ENCODE measurements at regions not wholly inside any gene's neighbourhood (a gene's known extent, or its start where the extent isn't known, plus 50 kb on each side); places are given as distances from the start of the nearest gene placed in this dataset.
A peak's percentile ranks its signal among the peaks of the same experiment; 100 is the strongest.

DNA sequence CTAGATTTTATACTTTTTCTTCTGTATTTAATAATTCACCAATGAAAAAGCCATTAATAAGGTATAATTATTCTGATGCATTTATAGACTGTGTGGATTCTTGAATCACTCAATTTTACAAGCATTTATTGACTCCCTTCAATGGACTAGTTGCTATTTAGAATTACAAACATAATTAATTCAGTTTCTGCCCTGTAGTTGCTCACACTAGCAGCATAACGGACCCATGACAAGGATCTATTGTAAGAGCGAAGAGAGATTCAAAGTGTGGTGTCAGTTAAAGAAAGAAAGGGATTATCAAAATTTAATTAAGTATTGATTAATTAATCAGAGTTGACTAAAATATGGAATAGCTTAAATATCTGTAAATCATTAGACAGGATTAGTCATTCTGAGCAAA is 602.6 kb upstream of the PTCHD4 start:
- DNase-seq (no peak), ATAC-seq (replicated peaks in 1 of 4) (no peak)
- Mint-ChIP-seq H3K36me3 (no peaks in the 10 kb centered on the region), H3K9me3 (peaks cover 0 to 4% (median 0%) of the 10 kb centered on the region in 3 donors), H3K4me3 (no peak overlapping the region), H3K27ac (no peak overlapping the region), H3K27me3 (no peaks in the 10 kb centered on the region), H3K4me1 (no peaks in the 10 kb centered on the region)
- H3K4me3 ChIP-seq (ENCODE audit: control insufficient read depth in 1 of 2, extremely low read depth in 1 of 2, low read length in 1 of 2): no peak overlapping the region
- WGBS (ENCODE audit: insufficient coverage): no CpG with 5 or more reads among the region's 2 CpGs
- no peaks in the 10 kb centered on the region for H3K9me3 ChIP-seq
- CTCF ChIA-PET: no interaction called here
- no peak overlapping the region for H3K27ac ChIP-seq (ENCODE audit: low read length)
- no peaks in the 10 kb centered on the region for H3K36me3 ChIP-seq (ENCODE audit: control insufficient read depth in 2 of 2, extremely low read depth in 1 of 2, insufficient read depth in 1 of 2, low read length in 1 of 2)
- no peaks in the 10 kb centered on the region for H3K4me1 ChIP-seq (ENCODE audit: control insufficient read depth in 1 of 2, extremely low read depth in 1 of 2, insufficient read depth in 2 of 2, low read length in 2 of 2)
- H3K27me3 ChIP-seq (replicated peaks in 1 of 2; ENCODE audit: control insufficient read depth in 2 of 2, extremely low read depth in 1 of 2, insufficient read depth in 2 of 2, low read length in 1 of 2): no peaks in the 10 kb centered on the region
- POLR2A ChIA-PET: no interaction called here

DNA sequence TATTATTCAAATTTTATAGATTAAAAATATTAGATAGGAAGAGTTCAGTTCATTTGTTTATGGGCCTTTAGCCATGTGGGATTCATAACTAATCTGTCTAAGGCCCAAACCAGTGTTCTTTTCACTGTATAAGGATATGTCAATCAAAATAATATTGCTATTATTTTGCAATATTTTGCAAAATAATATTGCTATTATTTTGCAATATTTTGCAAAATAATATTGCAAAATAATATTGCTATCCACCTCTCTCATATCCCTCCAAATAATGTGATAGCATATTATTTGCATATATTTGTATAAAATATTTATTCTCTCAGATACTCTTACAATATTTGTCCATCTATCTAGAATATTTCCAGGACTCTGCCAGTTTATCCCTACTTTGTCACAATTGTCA is 595.3 kb upstream of the PTCHD4 start:
- H3K4me3 Mint-ChIP-seq: no peak overlapping the region
- H3K27ac Mint-ChIP-seq: no peak overlapping the region
- no peaks in the 10 kb centered on the region for H3K4me1 Mint-ChIP-seq
- POLR2A ChIA-PET: no interaction called here
- no peaks in the 10 kb centered on the region for H3K36me3 Mint-ChIP-seq
- H3K27me3 Mint-ChIP-seq: no peaks in the 10 kb centered on the region
- Histone ChIP-seq H3K27me3 (replicated peaks in 1 of 2; ENCODE audit: control insufficient read depth in 2 of 2, extremely low read depth in 1 of 2, insufficient read depth in 2 of 2, low read length in 1 of 2) (no peaks in the 10 kb centered on the region), H3K36me3 (ENCODE audit: control insufficient read depth in 2 of 2, extremely low read depth in 1 of 2, insufficient read depth in 1 of 2, low read length in 1 of 2) (no peaks in the 10 kb centered on the region), H3K4me1 (ENCODE audit: control insufficient read depth in 1 of 2, extremely low read depth in 1 of 2, insufficient read depth in 2 of 2, low read length in 2 of 2) (no peaks in the 10 kb centered on the region), H3K4me3 (ENCODE audit: control insufficient read depth in 1 of 2, extremely low read depth in 1 of 2, low read length in 1 of 2) (no peak overlapping the region), H3K27ac (ENCODE audit: low read length) (no peak overlapping the region), H3K9me3 (no peaks in the 10 kb centered on the region)
- CTCF ChIA-PET: no interaction called here
- ATAC-seq (replicated peaks in 1 of 4) (no peak), DNase-seq (no peak)
- H3K9me3 Mint-ChIP-seq: peaks cover 4 to 14% (median 7%) of the 10 kb centered on the region in 3 donors

DNA sequence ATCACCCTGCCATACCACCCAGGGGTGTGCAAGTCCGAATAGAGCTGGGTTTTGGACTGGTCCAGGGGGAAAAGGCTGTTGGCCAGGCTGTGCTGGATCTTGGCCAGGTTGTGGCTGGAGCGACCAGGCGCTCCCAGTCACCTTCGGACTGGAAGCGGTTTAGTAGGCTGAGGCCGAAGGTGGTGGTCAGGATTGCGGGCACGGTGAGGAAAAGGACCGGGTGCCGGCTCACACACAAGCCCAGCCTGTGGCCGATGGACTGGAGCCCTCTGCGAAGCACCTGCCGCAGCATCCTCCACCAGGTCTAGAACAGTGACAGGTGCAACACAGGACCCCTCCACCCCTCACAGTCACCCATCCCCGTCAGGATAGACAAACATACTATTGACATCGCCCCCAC is 590.6 kb upstream of the PTCHD4 start:
- Histone ChIP-seq H3K9me3 (no peaks in the 10 kb centered on the region), H3K36me3 (ENCODE audit: control insufficient read depth in 2 of 2, extremely low read depth in 1 of 2, insufficient read depth in 1 of 2, low read length in 1 of 2) (no peaks in the 10 kb centered on the region), H3K4me3 (ENCODE audit: control insufficient read depth in 1 of 2, extremely low read depth in 1 of 2, low read length in 1 of 2) (peak overlapping the region in 1 of 2 donors; percentile 6), H3K27me3 (replicated peaks in 1 of 2; ENCODE audit: control insufficient read depth in 2 of 2, extremely low read depth in 1 of 2, insufficient read depth in 2 of 2, low read length in 1 of 2) (no peaks in the 10 kb centered on the region), H3K27ac (ENCODE audit: low read length) (no peak overlapping the region), H3K4me1 (ENCODE audit: control insufficient read depth in 1 of 2, extremely low read depth in 1 of 2, insufficient read depth in 2 of 2, low read length in 2 of 2) (no peaks in the 10 kb centered on the region)
- Mint-ChIP-seq H3K9me3 (peaks cover 11 to 29% (median 18%) of the 10 kb centered on the region in 3 donors), H3K36me3 (no peaks in the 10 kb centered on the region), H3K4me3 (no peak overlapping the region), H3K27me3 (no peaks in the 10 kb centered on the region), H3K27ac (no peak overlapping the region), H3K4me1 (no peaks in the 10 kb centered on the region)
- POLR2A ChIA-PET: no interaction called here
- 83% methylated on average over 14 of the region's 15 CpGs for WGBS (ENCODE audit: insufficient coverage)
- ATAC-seq (replicated peaks in 1 of 4) (no peak), DNase-seq (no peak)
- CTCF ChIA-PET: no interaction called here

DNA sequence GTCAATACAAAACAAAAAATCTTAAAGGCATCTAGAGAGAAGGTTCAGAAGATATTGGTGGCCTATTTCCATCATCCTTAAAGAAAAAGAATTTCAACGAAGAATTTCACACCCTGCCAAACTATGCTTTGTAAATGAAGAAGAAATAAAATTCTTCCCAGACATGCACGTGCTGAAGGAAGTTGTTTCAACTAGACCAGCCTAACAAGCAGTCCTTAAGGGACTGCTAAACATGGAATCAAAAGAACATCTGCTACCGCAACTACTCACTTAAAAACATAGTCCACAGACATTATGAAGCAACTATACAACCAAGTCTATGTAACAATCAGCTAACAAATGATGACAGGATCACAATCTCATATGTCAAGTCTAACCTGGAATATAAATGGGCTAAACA is 584.9 kb upstream of the PTCHD4 start:
- H3K4me3 ChIP-seq (ENCODE audit: control insufficient read depth in 1 of 2, extremely low read depth in 1 of 2, low read length in 1 of 2): no peak overlapping the region
- peaks cover 24 to 44% (median 35%) of the 10 kb centered on the region in 3 donors for H3K9me3 Mint-ChIP-seq
- no peaks in the 10 kb centered on the region for H3K27me3 Mint-ChIP-seq
- DNase-seq: no peak
- H3K36me3 Mint-ChIP-seq: no peaks in the 10 kb centered on the region
- CTCF ChIA-PET: no interaction called here
- ATAC-seq (replicated peaks in 1 of 4): no peak
- no peaks in the 10 kb centered on the region for H3K27me3 ChIP-seq (replicated peaks in 1 of 2; ENCODE audit: control insufficient read depth in 2 of 2, extremely low read depth in 1 of 2, insufficient read depth in 2 of 2, low read length in 1 of 2)
- no peaks in the 10 kb centered on the region for H3K4me1 ChIP-seq (ENCODE audit: control insufficient read depth in 1 of 2, extremely low read depth in 1 of 2, insufficient read depth in 2 of 2, low read length in 2 of 2)
- H3K4me3 Mint-ChIP-seq: no peak overlapping the region
- H3K9me3 ChIP-seq: no peaks in the 10 kb centered on the region
- no peaks in the 10 kb centered on the region for H3K36me3 ChIP-seq (ENCODE audit: control insufficient read depth in 2 of 2, extremely low read depth in 1 of 2, insufficient read depth in 1 of 2, low read length in 1 of 2)
- POLR2A ChIA-PET: no interaction called here
- no peak overlapping the region for H3K27ac ChIP-seq (ENCODE audit: low read length)
- H3K27ac Mint-ChIP-seq: no peak overlapping the region
- H3K4me1 Mint-ChIP-seq: no peaks in the 10 kb centered on the region
- 80% methylated on average over 1 of the region's 3 CpGs for WGBS (ENCODE audit: insufficient coverage)

DNA sequence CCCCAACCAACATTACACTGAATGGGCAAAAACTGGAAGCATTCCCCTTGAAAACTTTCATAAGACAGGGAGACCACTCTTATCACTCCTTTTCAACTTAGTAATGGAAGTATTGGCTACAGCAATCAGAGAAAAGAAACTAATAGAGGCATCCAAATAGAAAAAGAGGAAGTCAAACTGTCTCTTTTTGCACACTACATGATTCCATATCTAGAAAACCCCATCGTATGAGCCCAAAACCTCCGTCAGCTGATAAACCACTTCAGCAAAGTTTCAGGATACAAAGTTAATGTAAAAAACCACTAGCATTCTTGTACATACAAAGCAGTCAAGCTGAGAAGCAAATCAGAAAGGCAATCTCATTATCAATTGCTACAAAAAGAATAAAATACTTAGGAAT is 580.4 kb upstream of the PTCHD4 start:
- no peak overlapping the region for H3K4me3 Mint-ChIP-seq
- no peaks in the 10 kb centered on the region for H3K36me3 Mint-ChIP-seq
- H3K9me3 ChIP-seq: no peaks in the 10 kb centered on the region
- no peak overlapping the region for H3K4me3 ChIP-seq (ENCODE audit: control insufficient read depth in 1 of 2, extremely low read depth in 1 of 2, low read length in 1 of 2)
- H3K4me1 ChIP-seq (ENCODE audit: control insufficient read depth in 1 of 2, extremely low read depth in 1 of 2, insufficient read depth in 2 of 2, low read length in 2 of 2): no peaks in the 10 kb centered on the region
- no peaks in the 10 kb centered on the region for H3K27me3 Mint-ChIP-seq
- no peaks in the 10 kb centered on the region for H3K4me1 Mint-ChIP-seq
- no peak overlapping the region for H3K27ac Mint-ChIP-seq
- WGBS (ENCODE audit: insufficient coverage): no CpG with 5 or more reads among the region's 2 CpGs
- H3K9me3 Mint-ChIP-seq: peaks cover 24 to 57% (median 47%) of the 10 kb centered on the region in 3 donors
- ATAC-seq (replicated peaks in 1 of 4) (no peak), DNase-seq (no peak)
- POLR2A ChIA-PET: interaction anchor here in 1 of 2 donors (0.6 kb wide), 1 partner anchor 34 kb away, joined by 6 read pairs; no protein-coding TSS in a partner anchor
- H3K27ac ChIP-seq (ENCODE audit: low read length): no peak overlapping the region
- H3K36me3 ChIP-seq (ENCODE audit: control insufficient read depth in 2 of 2, extremely low read depth in 1 of 2, insufficient read depth in 1 of 2, low read length in 1 of 2): no peaks in the 10 kb centered on the region
- CTCF ChIA-PET: no interaction called here
- H3K27me3 ChIP-seq (replicated peaks in 1 of 2; ENCODE audit: control insufficient read depth in 2 of 2, extremely low read depth in 1 of 2, insufficient read depth in 2 of 2, low read length in 1 of 2): no peaks in the 10 kb centered on the region

DNA sequence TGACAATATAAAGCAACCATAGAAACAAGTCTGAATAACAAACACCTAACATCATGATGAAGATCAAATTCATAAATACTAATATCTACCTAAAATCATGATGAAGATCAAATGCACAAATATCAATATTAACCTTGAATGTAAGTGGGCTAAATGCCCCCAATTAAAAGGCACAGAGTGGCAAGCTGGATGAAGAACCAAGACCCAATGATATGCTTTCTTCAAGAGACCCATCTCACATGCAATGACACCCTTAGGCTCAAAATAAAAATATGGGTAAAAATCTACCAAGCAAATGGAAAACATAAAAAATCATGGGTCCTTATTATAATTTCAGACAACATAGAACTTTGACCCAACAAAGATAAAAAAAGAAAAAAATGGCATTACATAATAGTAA is 578.5 kb upstream of the PTCHD4 start:
- Mint-ChIP-seq H3K9me3 (peaks cover 32 to 60% (median 35%) of the 10 kb centered on the region in 3 donors), H3K4me1 (no peaks in the 10 kb centered on the region), H3K27me3 (no peaks in the 10 kb centered on the region), H3K36me3 (no peaks in the 10 kb centered on the region), H3K27ac (no peak overlapping the region), H3K4me3 (no peak overlapping the region)
- H3K4me3 ChIP-seq (ENCODE audit: control insufficient read depth in 1 of 2, extremely low read depth in 1 of 2, low read length in 1 of 2): no peak overlapping the region
- no peaks in the 10 kb centered on the region for H3K9me3 ChIP-seq
- H3K36me3 ChIP-seq (ENCODE audit: control insufficient read depth in 2 of 2, extremely low read depth in 1 of 2, insufficient read depth in 1 of 2, low read length in 1 of 2): no peaks in the 10 kb centered on the region
- POLR2A ChIA-PET: no interaction called here
- no peaks in the 10 kb centered on the region for H3K27me3 ChIP-seq (replicated peaks in 1 of 2; ENCODE audit: control insufficient read depth in 2 of 2, extremely low read depth in 1 of 2, insufficient read depth in 2 of 2, low read length in 1 of 2)
- no peak for ATAC-seq (replicated peaks in 1 of 4)
- H3K27ac ChIP-seq (ENCODE audit: low read length): no peak overlapping the region
- no peak for DNase-seq
- CTCF ChIA-PET: no interaction called here
- H3K4me1 ChIP-seq (ENCODE audit: control insufficient read depth in 1 of 2, extremely low read depth in 1 of 2, insufficient read depth in 2 of 2, low read length in 2 of 2): no peaks in the 10 kb centered on the region

DNA sequence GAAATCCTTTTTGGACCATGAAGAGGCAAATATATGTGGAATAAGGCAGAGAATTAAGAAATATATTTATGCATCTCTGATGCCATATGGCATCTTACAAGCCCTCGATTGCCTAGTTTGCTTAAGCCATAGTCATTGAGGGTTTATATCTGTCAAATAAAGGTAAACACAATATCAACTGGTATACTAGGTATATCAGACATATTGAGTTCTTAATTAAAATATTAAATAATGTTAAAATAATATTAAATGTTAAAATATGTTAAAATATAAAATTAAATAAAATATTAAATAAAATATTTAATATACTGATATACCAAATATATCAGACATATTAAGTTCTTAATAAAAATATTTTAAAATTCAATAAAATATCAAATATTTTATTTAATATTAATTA is 567.4 kb upstream of the PTCHD4 start:
- ChIA-PET CTCF (no interaction called here), POLR2A (no interaction called here)
- no peak for ATAC-seq (replicated peaks in 1 of 4)
- H3K27ac Mint-ChIP-seq: no peak overlapping the region
- Histone ChIP-seq H3K4me1 (ENCODE audit: control insufficient read depth in 1 of 2, extremely low read depth in 1 of 2, insufficient read depth in 2 of 2, low read length in 2 of 2) (no peaks in the 10 kb centered on the region), H3K9me3 (no peaks in the 10 kb centered on the region), H3K27me3 (replicated peaks in 1 of 2; ENCODE audit: control insufficient read depth in 2 of 2, extremely low read depth in 1 of 2, insufficient read depth in 2 of 2, low read length in 1 of 2) (no peaks in the 10 kb centered on the region), H3K27ac (ENCODE audit: low read length) (no peak overlapping the region), H3K36me3 (ENCODE audit: control insufficient read depth in 2 of 2, extremely low read depth in 1 of 2, insufficient read depth in 1 of 2, low read length in 1 of 2) (no peaks in the 10 kb centered on the region), H3K4me3 (ENCODE audit: control insufficient read depth in 1 of 2, extremely low read depth in 1 of 2, low read length in 1 of 2) (no peak overlapping the region)
- no peaks in the 10 kb centered on the region for H3K27me3 Mint-ChIP-seq
- DNase-seq: no peak
- WGBS (ENCODE audit: insufficient coverage): no CpG with 5 or more reads among the region's 1 CpG
- no peaks in the 10 kb centered on the region for H3K4me1 Mint-ChIP-seq
- no peaks in the 10 kb centered on the region for H3K36me3 Mint-ChIP-seq
- H3K9me3 Mint-ChIP-seq: peaks cover 0 to 14% (median 8%) of the 10 kb centered on the region in 3 donors
- no peak overlapping the region for H3K4me3 Mint-ChIP-seq
